HG02610 (cell line): ENCODE measurements at regions not wholly inside any gene's neighbourhood (a gene's known extent, or its start where the extent isn't known, plus 50 kb on each side); places are given as distances from the start of the nearest gene placed in this dataset.
"Not testable (repeated sequence)": the region's sequence is repeated elsewhere in the genome, so short reads cannot be mapped to it uniquely, and the experiment has no call there.

Experiments used
- ATAC-seq: cut with Tn5 transposase; IDR thresholded peaks from one replicate; pipeline ENCODE4 v1.9.1; 2021; ENCODE audit warnings: mild to moderate bottlenecking, moderate library complexity; ENCODE audit not compliant: unreplicated experiment

GRCh38 chr20:56689318-56689717, 60.2 kb downstream of the TFAP2C start:
- ATAC-seq = no peak

- ATAC-seq = no peak
These were observed 60.9 kb downstream of the TFAP2C start for GRCh38 chr20:56689852-56690485.

GRCh38 chr20:56690531-56691175, 61.5 kb downstream of the TFAP2C start:
- no peak for ATAC-seq

GRCh38 chr20:56691325-56691998, 62.4 kb downstream of the TFAP2C start:
- ATAC-seq = no peak

- ATAC-seq = no peak
These were observed 64.1 kb downstream of the TFAP2C start for GRCh38 chr20:56693217-56693616.

GRCh38 chr20:56697476-56697875, 68.4 kb downstream of the TFAP2C start:
- no peak for ATAC-seq

GRCh38 chr20:56698297-56698696, 69.2 kb downstream of the TFAP2C start:
- ATAC-seq = no peak

GRCh38 chr20:56698749-56699148, 69.6 kb downstream of the TFAP2C start:
- ATAC-seq = no peak

GRCh38 chr20:56702931-56703840, 74.1 kb downstream of the TFAP2C start:
- ATAC-seq = no peak

GRCh38 chr20:56706867-56707360, 77.8 kb downstream of the TFAP2C start:
- ATAC-seq = no peak

- no peak for ATAC-seq
These were observed 79.9 kb downstream of the TFAP2C start for GRCh38 chr20:56708991-56709390.

- no peak for ATAC-seq
These were observed 81.0 kb downstream of the TFAP2C start for GRCh38 chr20:56710125-56710524.

GRCh38 chr20:56710577-56710976, 81.5 kb downstream of the TFAP2C start:
- not testable (repeated sequence) for ATAC-seq

GRCh38 chr20:56711018-56711417, 81.9 kb downstream of the TFAP2C start:
- no peak for ATAC-seq

- no peak for ATAC-seq
These were observed 86.2 kb downstream of the TFAP2C start for GRCh38 chr20:56715309-56715708.

- ATAC-seq = no peak
These were observed 86.9 kb downstream of the TFAP2C start for GRCh38 chr20:56715902-56716519.

- ATAC-seq = no peak
These were observed 87.7 kb downstream of the TFAP2C start for GRCh38 chr20:56716806-56717205.

GRCh38 chr20:56718816-56719215, 89.7 kb downstream of the TFAP2C start:
- ATAC-seq = no peak

- ATAC-seq = no peak
These were observed 91.6 kb downstream of the TFAP2C start for GRCh38 chr20:56720620-56721213.

GRCh38 chr20:56722042-56722441, 92.9 kb downstream of the TFAP2C start:
- no peak for ATAC-seq
